Testis (tissue), 2 donors: ENCODE measurements at regions not wholly inside any gene's neighbourhood (a gene's known extent, or its start where the extent isn't known, plus 50 kb on each side); places are given as distances from the start of the nearest gene placed in this dataset.

ENCODE experiments used
- CTCF ChIP-seq, 3 experiments: fragments of 450-650 bp in 2 of 3; fragments of 200-600 bp in 1 of 3; sonication (generic) in 1 of 3; IDR thresholded peaks; one replicate each; pipeline ENCODE4 v1.5.1; 2016 to 2019; ENCODE audit warnings: antibody characterized with exemption in 3 of 3, mild to moderate bottlenecking in 2 of 3, moderate library complexity in 1 of 3
- POLR2A ChIP-seq: fragments of 450-650 bp; IDR thresholded peaks from one replicate; pipeline ENCODE4 v1.6.1; 2017; ENCODE audit warnings: antibody characterized with exemption, mild to moderate bottlenecking, moderate library complexity

GRCh38 chr4:138897811-138898226, 117.8 kb upstream of the NOCT start:
- TF ChIP-seq CTCF (IDR thresholded peaks at IDR 0.05) (no peak), POLR2A (no peak)
